GM12801 (cell line): ENCODE measurements at regions not wholly inside any gene's neighbourhood (a gene's known extent, or its start where the extent isn't known, plus 50 kb on each side); places are given as distances from the start of the nearest gene placed in this dataset.

Experiments
- CTCF ChIP-seq: IDR thresholded peaks from one replicate; pipeline ENCODE4 v1.5.1; 2011; ENCODE audit warnings: control low read depth; ENCODE audit not compliant: insufficient read length; ENCODE audit errors: extremely low read depth

- TF ChIP-seq CTCF = no peak
These were observed 90.2 kb upstream of the BCAR3 start for GRCh38 chr1:93771843-93772242.

DNA sequence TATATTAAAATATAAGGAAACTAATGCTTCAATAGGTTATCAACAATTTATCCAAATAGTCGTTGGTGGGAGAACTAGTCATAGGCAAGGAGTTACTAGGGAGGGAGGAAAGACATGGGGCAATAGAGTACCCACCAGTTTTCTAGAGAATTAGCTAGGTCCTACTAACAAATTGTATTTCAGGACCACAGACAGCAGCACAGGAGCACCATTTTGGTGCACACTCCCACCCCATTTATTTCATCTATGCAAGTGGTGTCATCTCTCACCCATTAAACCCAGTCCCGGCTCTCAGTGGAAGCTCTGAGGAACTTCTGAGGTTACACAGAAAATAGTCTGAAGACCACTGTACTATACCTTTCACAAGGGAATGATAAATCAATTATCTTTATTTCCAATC is 89.0 kb upstream of the BCAR3 start:
- no peak for TF ChIP-seq CTCF

DNA sequence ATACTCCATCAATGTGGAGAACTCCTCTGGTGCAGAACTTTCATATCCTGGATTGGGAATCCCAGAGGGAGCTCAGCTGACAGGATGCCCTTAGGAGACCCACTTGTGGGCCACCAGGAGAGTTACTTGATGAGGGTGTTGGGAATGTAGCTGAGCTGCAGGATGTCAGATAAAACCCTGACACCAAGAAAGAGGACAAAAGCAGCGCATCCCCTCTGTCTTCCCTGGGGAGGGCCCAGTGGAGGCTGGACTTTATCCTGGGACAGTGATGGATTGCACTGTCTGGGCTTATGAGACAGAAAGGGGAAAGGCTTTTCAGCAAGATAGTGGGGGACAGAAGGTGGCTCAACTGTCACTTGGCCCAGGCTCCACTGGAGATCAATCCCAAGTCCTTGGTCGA is 88.1 kb upstream of the BCAR3 start:
- no peak for TF ChIP-seq CTCF

- TF ChIP-seq CTCF = no peak
These were observed 86.8 kb upstream of the BCAR3 start for GRCh38 chr1:93768380-93768863.

GRCh38 chr1:93766451-93766850 is 84.8 kb upstream of the BCAR3 start:
- no peak for TF ChIP-seq CTCF

GRCh38 chr1:93765099-93765498 is 83.5 kb upstream of the BCAR3 start:
- TF ChIP-seq CTCF = no peak

DNA sequence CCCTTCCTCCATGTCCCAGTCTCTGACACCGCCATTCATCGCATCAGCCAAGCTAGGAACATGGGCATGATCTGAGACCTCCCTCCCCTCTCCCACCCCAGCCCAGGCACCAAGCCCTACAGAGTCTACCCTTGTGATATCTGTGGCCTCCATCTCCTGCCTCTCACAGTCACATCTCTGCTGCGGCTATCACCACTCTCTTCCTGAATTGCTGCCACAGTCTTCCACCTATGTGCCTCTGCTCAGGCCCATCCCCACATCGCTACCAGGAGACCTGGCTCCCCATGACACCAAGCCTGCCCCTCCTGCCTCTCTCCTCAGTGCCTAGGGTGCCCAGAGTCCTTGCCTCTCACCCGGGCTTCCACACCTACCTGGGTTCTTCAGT is 82.7 kb upstream of the BCAR3 start:
- no peak for TF ChIP-seq CTCF
